ENCODE measurements at regions not wholly inside any gene's neighbourhood (a gene's known extent, or its start where the extent isn't known, plus 50 kb on each side); places are given as distances from the start of the nearest gene placed in this dataset.

- intact Hi-C loops (cut with micrococcal nuclease; ENCODE audit: unreplicated experiment) = loop anchor here (10.0 kb wide), 3 partner anchors 466 to 1976 kb away; no protein-coding TSS in a partner anchor
- Mint-ChIP-seq H3K4me1 (ENCODE audit: low read depth, unreplicated experiment) (peaks cover 10% of the 10 kb centered on the region), H3K27me3 (ENCODE audit: unreplicated experiment) (no peaks in the 10 kb centered on the region), H3K36me3 (ENCODE audit: insufficient read depth, unreplicated experiment) (no peaks in the 10 kb centered on the region), H3K9me3 (ENCODE audit: low read depth, unreplicated experiment) (no peaks in the 10 kb centered on the region), H3K27ac (ENCODE audit: unreplicated experiment) (no peak overlapping the region), H3K4me3 (ENCODE audit: low read depth, unreplicated experiment) (no peak overlapping the region)
- CTCF ChIA-PET = interaction anchor here (0.7 kb wide), 1 partner anchor 942 kb away, joined by 3 read pairs; no protein-coding TSS in a partner anchor
- TF ChIP-seq CTCF (IDR thresholded peaks at IDR 0.05; ENCODE audit: unreplicated experiment) = no peak
- no TSS peak for BruUV-seq (replicated peaks)
- DNase-seq = no peak
These were observed 157.6 kb upstream of the TMTC2 start for GRCh38 chr12:82529101-82529500.

- Mint-ChIP-seq H3K4me3 (ENCODE audit: low read depth, unreplicated experiment) (no peak overlapping the region), H3K4me1 (ENCODE audit: low read depth, unreplicated experiment) (peaks cover 2% of the 10 kb centered on the region), H3K27ac (ENCODE audit: unreplicated experiment) (no peak overlapping the region), H3K36me3 (ENCODE audit: insufficient read depth, unreplicated experiment) (no peaks in the 10 kb centered on the region), H3K27me3 (ENCODE audit: unreplicated experiment) (no peaks in the 10 kb centered on the region), H3K9me3 (ENCODE audit: low read depth, unreplicated experiment) (no peaks in the 10 kb centered on the region)
- BruUV-seq (replicated peaks) = no TSS peak
- TF ChIP-seq CTCF (IDR thresholded peaks at IDR 0.05; ENCODE audit: unreplicated experiment) = no peak
- CTCF ChIA-PET = interaction anchor here (0.7 kb wide), 1 partner anchor 941 kb away, joined by 3 read pairs; no protein-coding TSS in a partner anchor
- intact Hi-C loops (cut with micrococcal nuclease; ENCODE audit: unreplicated experiment) = loop anchor here (10.0 kb wide), 3 partner anchors 465 to 1975 kb away; no protein-coding TSS in a partner anchor
- no peak for DNase-seq
These were observed 156.8 kb upstream of the TMTC2 start for GRCh38 chr12:82529954-82530353.

- Mint-ChIP-seq H3K4me1 (ENCODE audit: low read depth, unreplicated experiment) (no peaks in the 10 kb centered on the region), H3K27ac (ENCODE audit: unreplicated experiment) (no peak overlapping the region), H3K4me3 (ENCODE audit: low read depth, unreplicated experiment) (no peak overlapping the region), H3K27me3 (ENCODE audit: unreplicated experiment) (no peaks in the 10 kb centered on the region), H3K9me3 (ENCODE audit: low read depth, unreplicated experiment) (no peaks in the 10 kb centered on the region), H3K36me3 (ENCODE audit: insufficient read depth, unreplicated experiment) (no peaks in the 10 kb centered on the region)
- CTCF ChIA-PET = no interaction called here
- intact Hi-C loops (cut with micrococcal nuclease; ENCODE audit: unreplicated experiment) = no loop called here
- no TSS peak for BruUV-seq (replicated peaks)
- no peak for DNase-seq
- no peak for TF ChIP-seq CTCF (IDR thresholded peaks at IDR 0.05; ENCODE audit: unreplicated experiment)
These were observed 156.3 kb upstream of the TMTC2 start for GRCh38 chr12:82530394-82530793.

- no peak for TF ChIP-seq CTCF (IDR thresholded peaks at IDR 0.05; ENCODE audit: unreplicated experiment)
- intact Hi-C loops (cut with micrococcal nuclease; ENCODE audit: unreplicated experiment) = no loop called here
- no peaks in the 10 kb centered on the region for H3K9me3 Mint-ChIP-seq (ENCODE audit: low read depth, unreplicated experiment)
- BruUV-seq (replicated peaks) = no TSS peak
- no peaks in the 10 kb centered on the region for H3K27me3 Mint-ChIP-seq (ENCODE audit: unreplicated experiment)
- no peak overlapping the region for H3K27ac Mint-ChIP-seq (ENCODE audit: unreplicated experiment)
- no peak for DNase-seq
- no peaks in the 10 kb centered on the region for H3K4me1 Mint-ChIP-seq (ENCODE audit: low read depth, unreplicated experiment)
- no peak overlapping the region for H3K4me3 Mint-ChIP-seq (ENCODE audit: low read depth, unreplicated experiment)
- CTCF ChIA-PET = no interaction called here
- H3K36me3 Mint-ChIP-seq (ENCODE audit: insufficient read depth, unreplicated experiment) = no peaks in the 10 kb centered on the region
These were observed 153.4 kb upstream of the TMTC2 start for GRCh38 chr12:82533341-82533740.

Measured in Calu3 (cell line).